Transverse colon (tissue), 4 donors: ENCODE measurements at regions not wholly inside any gene's neighbourhood (a gene's known extent, or its start where the extent isn't known, plus 50 kb on each side); places are given as distances from the start of the nearest gene placed in this dataset.
A peak's percentile ranks its signal among the peaks of the same experiment; 100 is the strongest.

ENCODE experiments used
- DNase-seq: peaks from one replicate; pipeline ENCODE4 v3.0.0-alpha.2; 2019
- H3K27ac ChIP-seq, 4 donors: fragments of 200-600 bp; sonication (generic); 2 replicates each; pipeline ENCODE4 v1.5.1; 2016 to 2018; ENCODE audit warnings: inconsistent platforms in 4 of 4
- H3K27me3 ChIP-seq: fragments of 200-600 bp; sonication (generic); 2 replicates; pipeline ENCODE4 v1.5.1; 2017; ENCODE audit warnings: inconsistent platforms
- H3K36me3 ChIP-seq, 4 donors: fragments of 200-600 bp; sonication (generic); 2 replicates each; pipeline ENCODE4 v1.5.1; 2017 to 2019; ENCODE audit warnings: inconsistent platforms in 4 of 4
- H3K4me1 ChIP-seq, 4 donors: fragments of 200-600 bp; sonication (generic); 2 replicates each; pipeline ENCODE4 v1.5.1; 2017 to 2020; ENCODE audit warnings: inconsistent platforms in 4 of 4
- H3K4me3 ChIP-seq, 4 donors: fragments of 200-600 bp; sonication (generic); 1 replicate in 1 of 4; 2 replicates in 3 of 4; pipeline versions ENCODE4 v1.5.1 to v1.6.1; 2017 to 2019; ENCODE audit warnings: inconsistent platforms in 4 of 4
- H3K9me3 ChIP-seq, 2 donors: fragments of 200-600 bp; sonication (generic); 2 replicates each; pipeline ENCODE4 v1.5.1; 2017 to 2019; ENCODE audit warnings: inconsistent platforms in 2 of 2
- EP300 ChIP-seq: sonication (generic); formaldehyde crosslinking; IDR thresholded peaks from one replicate; pipeline ENCODE4 v1.6.1; 2017; ENCODE audit warnings: antibody characterized with exemption, low read depth
- POLR2A ChIP-seq: fragments of 450-650 bp; IDR thresholded peaks from one replicate; pipeline ENCODE4 v1.6.1; 2016; ENCODE audit warnings: antibody characterized with exemption, mild to moderate bottlenecking, moderate library complexity
- POLR2AphosphoS5 ChIP-seq, 3 donors: sonication (generic); formaldehyde crosslinking; IDR thresholded peaks; one replicate each; pipeline ENCODE4 v1.6.1; 2016; ENCODE audit warnings: antibody characterized with exemption in 3 of 3
- WGBS, 2 donors: methylation state at CpG; one replicate each; pipeline ENCODE4 v1.1.5; 2018; ENCODE audit warnings: low coverage in 1 of 2; 5-methylcytosine and 5-hydroxymethylcytosine counted together
- in situ Hi-C, 4 donors: fragments of 200-750 bp; cut with MboI; loops; one replicate each; pipeline versions ENCODE4 v1.15.0 to v1.15.1; 2017; ENCODE audit warnings: low sequenced_read_pairs in 3 of 4, low pct_ligation_motif_present in 1 of 4, low pct_unique_long_range_greater_than_20kb in 1 of 4
- intact Hi-C: fragments of 100-400 bp; cut with DNase I; formaldehyde crosslinking; loops from one replicate; pipeline ENCODE4 v1.15.1; 2023; ENCODE audit warnings: low total_unique reads
- TF ChIP-seq, protein P1 (sequence below), 5 experiments: fragments of 200-600 bp in 3 of 5; fragments of 450-650 bp in 2 of 5; sonication (generic) in 3 of 5; IDR thresholded peaks; 1 replicate in 2 of 5; 2 replicates in 3 of 5; pipeline ENCODE4 v1.5.1; 2016 to 2017; ENCODE audit warnings: antibody characterized with exemption in 5 of 5, inconsistent platforms in 3 of 5, mild to moderate bottlenecking in 2 of 5, moderate library complexity in 1 of 5

DNA sequence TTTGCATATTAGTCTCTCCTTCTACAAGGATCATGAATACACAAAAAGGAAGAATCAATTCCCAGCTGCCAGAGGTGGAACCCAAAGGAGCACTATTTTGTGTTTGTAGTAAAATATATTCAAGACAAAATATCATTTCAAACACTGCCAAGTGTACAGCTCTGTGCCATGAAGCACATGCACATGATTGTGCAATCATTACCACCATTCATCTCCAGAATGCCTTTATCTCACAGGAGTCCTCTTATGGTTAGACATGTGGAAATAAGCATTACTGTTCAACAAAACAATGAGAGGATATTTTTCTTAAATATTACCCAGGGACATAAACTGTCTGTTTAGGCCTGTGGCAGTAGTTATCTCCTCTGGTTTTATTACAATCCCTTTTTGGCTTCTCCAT, 151.4 kb upstream of the PPP1R3A start:
- Histone ChIP-seq H3K9me3 (no peaks in the 10 kb centered on the region), H3K27ac (no peak overlapping the region), H3K4me3 (no peak overlapping the region), H3K36me3 (no peaks in the 10 kb centered on the region), H3K27me3 (no peaks in the 10 kb centered on the region), H3K4me1 (peaks cover 0 to 7% (median 0%) of the 10 kb centered on the region in 4 donors)
- intact Hi-C loops: no loop called here
- DNase-seq: no peak
- TF ChIP-seq POLR2AphosphoS5 (IDR thresholded peaks at IDR 0.05): no peak
- TF ChIP-seq, protein P1, sequence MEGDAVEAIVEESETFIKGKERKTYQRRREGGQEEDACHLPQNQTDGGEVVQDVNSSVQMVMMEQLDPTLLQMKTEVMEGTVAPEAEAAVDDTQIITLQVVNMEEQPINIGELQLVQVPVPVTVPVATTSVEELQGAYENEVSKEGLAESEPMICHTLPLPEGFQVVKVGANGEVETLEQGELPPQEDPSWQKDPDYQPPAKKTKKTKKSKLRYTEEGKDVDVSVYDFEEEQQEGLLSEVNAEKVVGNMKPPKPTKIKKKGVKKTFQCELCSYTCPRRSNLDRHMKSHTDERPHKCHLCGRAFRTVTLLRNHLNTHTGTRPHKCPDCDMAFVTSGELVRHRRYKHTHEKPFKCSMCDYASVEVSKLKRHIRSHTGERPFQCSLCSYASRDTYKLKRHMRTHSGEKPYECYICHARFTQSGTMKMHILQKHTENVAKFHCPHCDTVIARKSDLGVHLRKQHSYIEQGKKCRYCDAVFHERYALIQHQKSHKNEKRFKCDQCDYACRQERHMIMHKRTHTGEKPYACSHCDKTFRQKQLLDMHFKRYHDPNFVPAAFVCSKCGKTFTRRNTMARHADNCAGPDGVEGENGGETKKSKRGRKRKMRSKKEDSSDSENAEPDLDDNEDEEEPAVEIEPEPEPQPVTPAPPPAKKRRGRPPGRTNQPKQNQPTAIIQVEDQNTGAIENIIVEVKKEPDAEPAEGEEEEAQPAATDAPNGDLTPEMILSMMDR (IDR thresholded peaks at IDR 0.05): no peak
- TF ChIP-seq POLR2A: no peak
- TF ChIP-seq EP300: no peak
- in situ Hi-C loops: no loop called here

DNA sequence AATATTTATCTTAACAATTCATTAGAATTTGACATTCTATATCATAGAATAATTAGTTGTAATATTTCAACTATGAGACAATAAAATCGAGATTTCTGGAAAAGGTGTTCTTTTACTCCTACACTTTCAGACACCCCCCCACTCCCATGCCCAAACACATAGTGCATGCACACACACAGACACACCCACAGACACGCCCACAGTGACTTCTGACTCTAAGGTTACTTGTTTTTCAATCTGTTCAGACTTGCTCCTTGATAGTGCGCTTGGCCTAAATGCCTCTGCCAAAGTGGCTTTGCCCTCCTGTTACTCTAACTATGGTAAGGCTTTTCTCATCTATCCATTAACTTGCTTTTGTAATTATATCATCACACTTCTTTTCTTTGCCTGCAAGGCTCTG, 144.0 kb upstream of the PPP1R3A start:
- TF ChIP-seq, protein P1 (IDR thresholded peaks at IDR 0.05): no peak
- TF ChIP-seq POLR2AphosphoS5 (IDR thresholded peaks at IDR 0.05): no peak
- no peak for TF ChIP-seq EP300
- no peak for TF ChIP-seq POLR2A
- H3K27ac ChIP-seq: no peak overlapping the region
- H3K9me3 ChIP-seq: no peaks in the 10 kb centered on the region
- DNase-seq: peak; percentile 37
- in situ Hi-C loops: no loop called here
- intact Hi-C loops: no loop called here
- H3K27me3 ChIP-seq: no peaks in the 10 kb centered on the region
- peaks cover 0 to 5% (median 0%) of the 10 kb centered on the region in 4 donors for H3K4me1 ChIP-seq
- no peak overlapping the region for H3K4me3 ChIP-seq
- 49 to 59% methylated on average over 3 of the region's 3 CpGs for WGBS, 2 donors
- H3K36me3 ChIP-seq: no peaks in the 10 kb centered on the region

DNA sequence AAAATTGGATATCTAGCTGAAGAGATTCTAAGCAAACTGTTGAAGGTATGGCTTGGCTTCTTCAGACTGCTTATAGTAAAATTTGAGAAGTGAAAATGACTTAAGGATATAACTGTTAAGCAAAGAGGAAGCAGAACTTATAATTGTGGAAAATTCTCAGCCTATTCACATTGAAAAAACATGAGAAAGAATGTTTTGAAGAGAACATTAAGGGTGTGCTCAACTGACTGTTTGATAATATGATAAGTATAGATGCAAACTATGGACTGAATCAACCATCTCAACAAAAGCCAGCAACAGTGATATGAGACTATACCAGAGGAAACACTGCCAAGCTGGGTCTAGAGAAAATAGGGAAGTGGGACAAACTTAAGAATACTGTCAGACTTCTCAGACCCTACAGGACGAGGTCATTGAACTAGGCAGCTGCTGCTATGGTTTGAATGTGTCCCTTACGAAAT, 133.1 kb upstream of the PPP1R3A start:
- DNase-seq: no peak
- in situ Hi-C loops (no loop called here), intact Hi-C loops (no loop called here)
- Histone ChIP-seq H3K27ac (no peak overlapping the region), H3K9me3 (no peaks in the 10 kb centered on the region), H3K4me1 (peaks cover 0 to 15% (median 2%) of the 10 kb centered on the region in 4 donors), H3K4me3 (no peak overlapping the region), H3K27me3 (no peaks in the 10 kb centered on the region), H3K36me3 (no peaks in the 10 kb centered on the region)
- TF ChIP-seq, protein P1 (IDR thresholded peaks at IDR 0.05): no peak
- TF ChIP-seq POLR2A: no peak
- no peak for TF ChIP-seq EP300
- TF ChIP-seq POLR2AphosphoS5 (IDR thresholded peaks at IDR 0.05): no peak
- 33 to 40% methylated on average over 2 of the region's 2 CpGs for WGBS, 2 donors

DNA sequence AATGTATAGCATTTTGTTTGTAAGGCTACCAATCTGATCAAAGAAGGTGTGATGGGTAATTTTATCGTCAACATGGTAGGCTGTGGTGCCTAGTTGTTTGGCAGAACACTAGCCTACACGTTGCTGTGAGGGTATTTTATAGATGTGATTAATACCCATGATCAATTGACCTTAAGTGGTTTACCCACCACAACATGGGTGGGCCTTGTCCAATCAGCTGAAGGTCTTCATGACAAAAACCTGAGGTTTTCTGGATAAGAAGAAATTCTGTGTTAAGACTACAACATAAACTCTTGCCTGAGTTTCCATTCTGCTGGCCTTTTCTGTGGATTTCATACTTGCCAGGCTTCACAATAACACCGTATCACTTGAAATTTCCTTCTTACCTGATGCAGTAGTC, 131.8 kb upstream of the PPP1R3A start:
- no peak overlapping the region for H3K27ac ChIP-seq
- no peaks in the 10 kb centered on the region for H3K9me3 ChIP-seq
- in situ Hi-C loops: no loop called here
- peaks cover 0 to 15% (median 2%) of the 10 kb centered on the region in 4 donors for H3K4me1 ChIP-seq
- H3K36me3 ChIP-seq: no peaks in the 10 kb centered on the region
- no peaks in the 10 kb centered on the region for H3K27me3 ChIP-seq
- WGBS, 2 donors: 85 to 87% methylated on average over 3 of the region's 3 CpGs
- no peak for TF ChIP-seq POLR2A
- no peak for TF ChIP-seq EP300
- TF ChIP-seq, protein P1 (IDR thresholded peaks at IDR 0.05): no peak
- no peak for TF ChIP-seq POLR2AphosphoS5 (IDR thresholded peaks at IDR 0.05)
- intact Hi-C loops: no loop called here
- DNase-seq: no peak
- H3K4me3 ChIP-seq: no peak overlapping the region
